HG03354 (cell line): ENCODE measurements at regions not wholly inside any gene's neighbourhood (a gene's known extent, or its start where the extent isn't known, plus 50 kb on each side); places are given as distances from the start of the nearest gene placed in this dataset.
"Not testable (repeated sequence)": the region's sequence is repeated elsewhere in the genome, so short reads cannot be mapped to it uniquely, and the experiment has no call there.

Source experiments
- ATAC-seq: cut with Tn5 transposase; IDR thresholded peaks from one replicate; pipeline ENCODE4 v1.9.1; 2021; ENCODE audit warnings: mild to moderate bottlenecking; ENCODE audit not compliant: unreplicated experiment, poor library complexity, severe bottlenecking

GRCh38 chr16:22436823-22437652 lies 62.6 kb upstream of the CDR2 start:
- ATAC-seq: peak; percentile 78

- ATAC-seq: peak; percentile 23
Measured at GRCh38 chr16:22436326-22436822, 62.0 kb upstream of the CDR2 start.

GRCh38 chr16:22431314-22431713 lies 56.9 kb upstream of the CDR2 start:
- ATAC-seq: not testable (repeated sequence)

- ATAC-seq: no peak
Measured at GRCh38 chr16:22428654-22429053, 54.2 kb upstream of the CDR2 start.

- ATAC-seq: no peak
Measured at GRCh38 chr16:22427556-22427955, 53.1 kb upstream of the CDR2 start.

GRCh38 chr16:22425847-22426246 lies 51.4 kb upstream of the CDR2 start:
- ATAC-seq: no peak

GRCh38 chr16:22425036-22425801 lies 50.8 kb upstream of the CDR2 start:
- no peak for ATAC-seq

- no peak for ATAC-seq
Measured at GRCh38 chr16:22424161-22424937, 49.9 kb upstream of the CDR2 start.
